CD4-positive, alpha-beta T cell treated with Interferon gamma for 1 hour (primary cell): ENCODE measurements at regions not wholly inside any gene's neighbourhood (a gene's known extent, or its start where the extent isn't known, plus 50 kb on each side); places are given as distances from the start of the nearest gene placed in this dataset.
"Not testable (repeated sequence)": the region's sequence is repeated elsewhere in the genome, so short reads cannot be mapped to it uniquely, and the experiment has no call there.

Experiments used
- DNase-seq: peaks from one replicate; pipeline ENCODE4 v3.0.0-alpha.2; 2020

DNA sequence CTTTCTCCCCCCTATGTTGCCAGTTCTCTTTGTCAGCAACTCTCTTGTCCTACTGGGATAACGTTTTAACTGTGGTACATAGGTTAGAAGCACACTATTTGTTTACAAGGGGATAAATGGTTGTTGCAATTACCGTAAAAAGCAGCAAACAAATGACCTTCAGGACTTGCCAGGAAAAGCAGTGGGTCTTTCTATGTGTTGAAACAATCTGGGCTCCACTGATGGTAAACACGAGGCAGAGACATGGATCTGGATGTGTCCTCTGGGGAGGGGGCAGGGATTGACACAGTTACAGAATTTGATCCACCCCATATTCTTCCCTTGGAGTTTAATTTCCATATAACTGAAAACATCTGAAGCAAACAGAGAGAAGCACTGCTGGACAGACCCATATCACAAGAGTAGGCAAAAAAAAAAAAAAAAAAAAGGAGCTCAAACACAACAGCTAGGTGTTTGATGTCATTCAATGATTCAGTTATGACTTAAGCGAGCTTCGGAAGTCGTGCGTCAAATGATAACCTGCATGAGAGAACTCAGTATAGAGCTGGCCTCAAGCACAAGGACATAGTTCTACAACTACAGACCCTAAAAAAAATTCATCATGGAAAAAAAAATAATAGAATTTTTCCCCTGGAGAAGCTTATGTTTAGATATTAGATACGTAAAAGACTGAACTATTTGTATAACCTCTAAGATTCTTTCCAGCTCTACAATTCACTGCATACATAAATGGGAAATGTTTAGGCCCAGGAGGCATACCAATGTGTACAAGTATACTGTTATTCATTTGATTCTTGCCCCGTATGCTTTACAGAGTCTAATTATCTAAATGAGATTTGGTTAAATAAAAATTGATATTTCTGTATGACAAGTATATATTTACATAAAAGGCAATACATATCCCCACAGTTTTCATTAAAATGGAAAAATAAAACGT, 127.7 kb downstream of the ALDH8A1 start:
- no peak for DNase-seq

- DNase-seq = no peak
These were observed 128.5 kb downstream of the ALDH8A1 start for GRCh38 chr6:134821397-134821796.

DNA sequence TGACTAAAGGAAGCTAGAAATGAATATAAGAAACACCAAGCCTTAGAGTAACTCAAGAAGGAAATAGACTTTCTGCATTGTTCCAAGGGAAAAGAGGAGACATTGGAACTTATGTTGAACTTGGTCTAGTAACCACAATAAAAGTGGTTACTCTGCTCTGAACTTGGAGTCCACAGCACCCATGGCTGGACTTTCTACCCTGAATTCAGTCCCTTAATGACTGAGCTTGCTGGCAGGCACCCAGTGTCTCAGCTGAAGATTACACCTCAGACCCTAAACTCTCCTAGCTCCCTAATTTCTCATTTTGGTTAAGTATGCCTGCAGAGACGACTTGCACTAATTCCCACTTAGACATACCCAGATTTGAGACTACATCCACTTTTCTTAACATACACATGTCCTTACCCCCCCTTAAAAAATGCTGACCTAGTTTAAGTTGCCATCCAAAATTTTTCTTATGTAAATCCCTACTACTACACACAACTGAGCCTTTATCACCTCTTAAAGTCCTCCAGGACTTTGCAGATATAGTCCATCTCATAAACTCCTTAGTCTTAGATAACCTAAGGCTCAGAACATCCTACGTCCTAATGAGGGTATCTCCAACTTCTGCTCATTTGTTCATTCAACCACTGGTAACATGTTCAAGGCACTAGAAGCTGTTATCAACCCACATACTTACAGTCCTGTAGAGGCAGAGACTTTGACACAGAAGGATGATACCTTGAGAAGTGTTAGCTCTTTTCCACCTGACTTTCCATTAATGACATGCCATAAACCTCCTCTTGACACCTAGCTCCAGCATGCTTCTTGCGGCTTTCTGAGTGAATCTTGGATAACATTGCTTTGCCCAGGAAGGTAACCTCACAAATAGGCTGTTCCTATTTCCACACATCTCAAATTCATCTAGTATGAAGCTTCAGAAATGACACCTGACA, 129.8 kb downstream of the ALDH8A1 start:
- DNase-seq = no peak

GRCh38 chr6:134819236-134819635, 130.7 kb downstream of the ALDH8A1 start:
- no peak for DNase-seq

DNA sequence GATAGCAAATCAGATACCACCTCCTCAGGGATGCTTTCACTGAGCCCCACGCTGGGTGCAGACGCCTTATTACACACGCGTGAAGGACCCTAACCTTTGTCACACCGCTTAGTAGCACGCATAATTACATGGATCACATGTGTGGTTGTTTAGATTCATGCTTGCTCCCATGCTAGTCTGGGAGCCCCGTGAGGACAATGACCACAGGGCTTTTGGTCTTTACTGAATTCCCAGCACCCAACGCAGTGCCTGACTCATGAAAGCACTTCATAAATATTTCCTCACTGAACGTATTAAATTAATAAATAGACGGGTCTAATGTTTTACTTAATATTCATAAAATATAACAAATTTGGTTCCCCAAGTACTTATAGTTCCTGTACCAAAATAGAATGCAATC, 132.5 kb downstream of the ALDH8A1 start:
- DNase-seq = no peak

DNA sequence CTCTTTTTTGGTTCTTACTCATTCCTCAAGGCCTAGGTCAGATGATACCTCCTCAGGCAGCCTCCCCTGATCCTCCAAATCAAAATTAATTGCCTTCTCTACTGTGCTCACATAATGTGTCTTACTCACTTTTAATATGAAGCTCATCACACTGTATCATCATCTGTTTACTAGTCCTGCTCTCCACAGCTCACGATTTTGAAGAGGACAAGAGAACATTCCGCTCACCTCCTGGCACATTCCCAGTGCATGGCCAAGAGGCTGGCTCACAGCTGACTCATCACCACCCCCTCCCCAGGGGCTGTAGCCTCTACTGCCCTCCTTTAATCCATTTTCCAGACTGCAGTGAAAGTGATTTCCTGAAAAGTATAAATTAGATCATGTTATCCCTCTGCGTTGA, 133.1 kb downstream of the ALDH8A1 start:
- no peak for DNase-seq

DNA sequence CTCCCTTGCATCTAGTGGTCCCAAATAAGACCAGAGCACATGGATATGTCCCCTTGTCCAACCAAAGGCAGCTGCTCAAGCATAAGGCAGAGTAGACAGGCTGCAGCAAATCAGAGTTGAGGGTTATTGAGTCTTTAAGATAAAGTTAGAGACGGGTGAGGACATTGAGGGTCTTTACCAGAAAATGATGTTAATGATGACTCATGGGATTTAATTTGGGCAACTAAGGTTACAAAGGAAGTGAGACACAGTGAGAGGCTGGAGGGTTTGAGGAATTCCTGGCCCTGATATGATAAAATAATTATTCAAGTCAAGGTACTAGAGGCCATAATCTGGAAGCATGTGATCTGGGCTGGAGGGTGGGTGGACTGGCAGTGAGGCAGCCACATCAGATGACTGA, 133.6 kb downstream of the ALDH8A1 start:
- DNase-seq = no peak

DNA sequence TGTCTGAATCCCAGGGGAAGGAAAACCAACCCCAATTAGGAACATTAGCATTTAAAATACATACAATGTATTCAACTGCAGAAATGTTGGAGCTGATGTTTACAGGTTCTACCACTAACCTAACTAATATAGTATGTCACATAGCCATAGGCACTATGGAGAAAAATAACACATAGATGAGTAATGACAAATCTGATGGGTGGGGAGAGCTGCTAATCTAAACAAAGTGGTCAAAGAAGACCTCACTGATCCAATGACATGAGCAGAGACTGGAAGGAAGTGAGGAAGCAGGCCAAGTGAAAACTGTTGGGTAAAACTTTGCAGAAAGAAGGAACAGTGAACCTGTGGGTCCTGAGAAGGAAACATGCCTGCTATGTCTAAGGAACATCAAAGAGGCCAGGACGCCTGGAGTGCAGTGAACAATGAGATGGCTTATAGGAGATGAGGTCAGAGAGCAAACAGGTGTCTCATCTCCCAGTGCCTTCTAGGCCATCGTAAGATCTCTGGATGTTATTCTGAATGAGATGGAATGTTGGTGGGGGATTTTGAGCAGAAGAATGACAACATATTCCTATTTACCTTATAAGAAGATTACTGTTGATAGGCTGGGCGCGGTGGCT, 135.7 kb downstream of the ALDH8A1 start:
- no peak for DNase-seq

GRCh38 chr6:134813146-134813545, 136.8 kb downstream of the ALDH8A1 start:
- no peak for DNase-seq

- no peak for DNase-seq
These were observed 139.5 kb downstream of the ALDH8A1 start for GRCh38 chr6:134810402-134810801.

GRCh38 chr6:134809130-134809529, 140.8 kb downstream of the ALDH8A1 start:
- DNase-seq = no peak

DNA sequence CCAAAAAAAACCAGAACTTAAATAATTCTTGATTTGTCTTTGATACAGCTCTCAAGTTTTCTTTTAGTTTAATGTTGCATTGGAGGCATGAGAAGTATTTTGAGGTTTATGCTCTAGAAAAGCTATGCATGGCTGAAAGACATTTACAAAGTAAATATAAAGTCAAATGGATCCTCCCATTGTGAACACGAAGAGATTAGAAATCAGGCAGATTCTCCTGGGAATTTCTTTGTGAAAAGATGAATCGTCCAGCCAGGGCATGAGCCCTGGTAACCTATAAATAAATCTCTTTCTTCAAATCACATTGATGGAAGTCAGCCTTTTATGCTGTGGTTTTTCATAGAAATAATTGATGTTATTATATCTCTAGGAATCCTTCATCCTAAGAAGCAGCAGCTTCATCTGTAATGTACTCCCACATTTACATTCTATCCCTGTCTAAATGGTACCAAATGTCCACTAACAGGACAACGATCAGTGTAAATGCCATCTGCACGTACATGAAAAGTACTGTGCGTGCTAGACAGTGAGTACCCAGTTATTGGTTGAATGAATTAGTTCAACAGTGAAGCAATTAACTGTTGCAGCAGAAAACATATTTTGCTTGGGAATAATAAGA, 143.6 kb downstream of the ALDH8A1 start:
- no peak for DNase-seq

- DNase-seq = no peak
These were observed 144.7 kb downstream of the ALDH8A1 start for GRCh38 chr6:134805168-134805567.

DNA sequence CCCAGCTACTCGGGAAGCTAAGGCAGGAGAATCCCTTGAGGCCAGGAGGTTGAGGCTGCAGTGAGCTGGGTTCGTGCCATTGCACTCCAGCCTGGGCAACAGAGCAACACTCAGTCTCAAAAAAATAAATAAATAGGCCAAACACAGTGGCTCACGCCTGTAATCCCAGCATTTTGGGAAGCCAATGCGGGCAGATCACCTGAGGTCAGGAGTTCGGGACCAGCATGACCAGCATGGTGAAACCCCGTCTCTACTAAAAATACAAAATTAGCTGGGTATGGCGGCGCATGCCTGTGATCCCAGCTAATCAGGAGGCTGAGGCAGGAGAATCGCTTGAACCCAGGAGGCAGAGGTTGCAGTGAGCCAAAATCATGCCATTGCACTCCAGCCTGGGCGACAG, 145.6 kb downstream of the ALDH8A1 start:
- not testable (repeated sequence) for DNase-seq

GRCh38 chr6:134802426-134803058, 147.4 kb downstream of the ALDH8A1 start:
- no peak for DNase-seq

- DNase-seq = no peak
These were observed 152.3 kb downstream of the ALDH8A1 start for GRCh38 chr6:134797400-134798113.

- no peak for DNase-seq
These were observed 154.2 kb downstream of the ALDH8A1 start for GRCh38 chr6:134795691-134796090.

- no peak for DNase-seq
These were observed 154.9 kb downstream of the ALDH8A1 start for GRCh38 chr6:134795001-134795400.

GRCh38 chr6:134791243-134791843, 158.6 kb downstream of the ALDH8A1 start:
- not testable (repeated sequence) for DNase-seq

DNA sequence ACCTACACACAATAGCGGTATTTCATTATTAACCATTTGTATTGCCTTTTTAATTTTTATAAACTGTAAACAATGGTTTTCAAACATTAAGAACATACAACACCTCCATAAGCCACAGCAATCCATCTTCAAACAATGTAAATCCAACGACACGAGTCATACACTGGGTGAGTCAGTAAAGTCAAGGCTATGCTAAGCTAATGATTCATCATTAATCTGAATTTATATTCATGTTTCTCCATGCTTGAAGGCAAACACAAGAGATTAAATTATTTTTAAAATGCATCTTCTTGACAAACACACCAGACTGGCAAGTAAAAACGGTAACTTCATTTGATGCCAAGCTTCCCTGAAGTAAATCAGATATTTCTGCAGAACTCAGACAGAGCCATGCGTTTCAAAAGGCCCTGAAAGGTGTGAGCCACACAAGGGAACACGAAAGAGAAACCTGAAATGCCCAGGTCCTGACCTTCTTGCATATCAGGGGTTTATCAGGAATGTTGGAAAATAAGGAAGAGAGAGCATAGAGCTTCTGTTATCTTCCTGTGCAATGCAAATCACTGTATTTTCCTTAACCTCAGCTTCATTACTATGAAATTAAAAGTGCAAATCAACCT, 162.5 kb downstream of the ALDH8A1 start:
- DNase-seq = no peak

- no peak for DNase-seq
These were observed 165.6 kb downstream of the ALDH8A1 start for GRCh38 chr6:134784336-134784735.
